BJ (cell line): ENCODE measurements at regions not wholly inside any gene's neighbourhood (a gene's known extent, or its start where the extent isn't known, plus 50 kb on each side); places are given as distances from the start of the nearest gene placed in this dataset.
A peak's percentile ranks its signal among the peaks of the same experiment; 100 is the strongest.

ENCODE experiments used
- CTCF ChIA-PET: fragments of 350-600 bp; formaldehyde crosslinking; extraction: SDS; loops from one replicate; lab custom pipeline; 2021; ENCODE audit warnings: antibody characterized with exemption, inconsistent platforms; lab: Yijun Ruan, JAX
- POLR2A ChIA-PET: fragments of 300-600 bp; sonication (Branson Sonifier 250); formaldehyde crosslinking; extraction: SDS; loops from one replicate; lab custom pipeline; 2021; ENCODE audit warnings: antibody characterized with exemption; lab: Charles Lee
- DNase-seq: peaks from one replicate; pipeline ENCODE4 v3.0.0-alpha.2; 2011; ENCODE audit warnings: low read depth
- H3K27me3 ChIP-seq: 2 replicates; pipeline ENCODE4 v1.6.0; 2011; ENCODE audit warnings: low read length; ENCODE audit not compliant: control insufficient read depth, insufficient read depth
- H3K36me3 ChIP-seq: 2 replicates; pipeline ENCODE4 v1.5.1; 2011; ENCODE audit warnings: low read length; ENCODE audit not compliant: control insufficient read depth, insufficient read depth
- H3K4me3 ChIP-seq: 2 replicates; pipeline ENCODE4 v1.5.1; 2011; ENCODE audit warnings: low read depth, mild to moderate bottlenecking, control low read depth, low read length
- TF ChIP-seq, protein P1 (sequence below): IDR thresholded peaks from 2 replicates; pipeline ENCODE4 v1.5.1; 2011; ENCODE audit warnings: low read depth, mild to moderate bottlenecking, control low read depth, inconsistent platforms, low read length, moderate library complexity; ENCODE audit not compliant: insufficient read depth

GRCh38 chr14:65320661-65321308 lies 91.7 kb upstream of the FUT8 start:
- Histone ChIP-seq H3K4me3 (no peak overlapping the region), H3K36me3 (no peaks in the 10 kb centered on the region), H3K27me3 (no peaks in the 10 kb centered on the region)
- ChIA-PET POLR2A (no interaction called here), CTCF (interaction anchor here (1.1 to 2.0 kb wide), 7 partner anchors 9 to 92 kb away, joined by 3 to 10 read pairs (median 4); partner anchors contain the start of gene FUT8)
- TF ChIP-seq, protein P1, sequence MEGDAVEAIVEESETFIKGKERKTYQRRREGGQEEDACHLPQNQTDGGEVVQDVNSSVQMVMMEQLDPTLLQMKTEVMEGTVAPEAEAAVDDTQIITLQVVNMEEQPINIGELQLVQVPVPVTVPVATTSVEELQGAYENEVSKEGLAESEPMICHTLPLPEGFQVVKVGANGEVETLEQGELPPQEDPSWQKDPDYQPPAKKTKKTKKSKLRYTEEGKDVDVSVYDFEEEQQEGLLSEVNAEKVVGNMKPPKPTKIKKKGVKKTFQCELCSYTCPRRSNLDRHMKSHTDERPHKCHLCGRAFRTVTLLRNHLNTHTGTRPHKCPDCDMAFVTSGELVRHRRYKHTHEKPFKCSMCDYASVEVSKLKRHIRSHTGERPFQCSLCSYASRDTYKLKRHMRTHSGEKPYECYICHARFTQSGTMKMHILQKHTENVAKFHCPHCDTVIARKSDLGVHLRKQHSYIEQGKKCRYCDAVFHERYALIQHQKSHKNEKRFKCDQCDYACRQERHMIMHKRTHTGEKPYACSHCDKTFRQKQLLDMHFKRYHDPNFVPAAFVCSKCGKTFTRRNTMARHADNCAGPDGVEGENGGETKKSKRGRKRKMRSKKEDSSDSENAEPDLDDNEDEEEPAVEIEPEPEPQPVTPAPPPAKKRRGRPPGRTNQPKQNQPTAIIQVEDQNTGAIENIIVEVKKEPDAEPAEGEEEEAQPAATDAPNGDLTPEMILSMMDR: no peak
- no peak for DNase-seq

GRCh38 chr14:65321370-65321875 lies 91.1 kb upstream of the FUT8 start:
- Histone ChIP-seq H3K36me3 (no peaks in the 10 kb centered on the region), H3K4me3 (no peak overlapping the region), H3K27me3 (no peaks in the 10 kb centered on the region)
- CTCF ChIA-PET: interaction anchor here (1.1 to 2.0 kb wide), 5 partner anchors 10 to 91 kb away, joined by 3 to 10 read pairs (median 4); partner anchors contain the start of gene FUT8
- TF ChIP-seq, protein P1: no peak
- DNase-seq: peak; percentile 49
- POLR2A ChIA-PET: interaction anchor here (0.6 kb wide), 1 partner anchor 11 kb away, joined by 4 read pairs; no protein-coding TSS in a partner anchor

DNA sequence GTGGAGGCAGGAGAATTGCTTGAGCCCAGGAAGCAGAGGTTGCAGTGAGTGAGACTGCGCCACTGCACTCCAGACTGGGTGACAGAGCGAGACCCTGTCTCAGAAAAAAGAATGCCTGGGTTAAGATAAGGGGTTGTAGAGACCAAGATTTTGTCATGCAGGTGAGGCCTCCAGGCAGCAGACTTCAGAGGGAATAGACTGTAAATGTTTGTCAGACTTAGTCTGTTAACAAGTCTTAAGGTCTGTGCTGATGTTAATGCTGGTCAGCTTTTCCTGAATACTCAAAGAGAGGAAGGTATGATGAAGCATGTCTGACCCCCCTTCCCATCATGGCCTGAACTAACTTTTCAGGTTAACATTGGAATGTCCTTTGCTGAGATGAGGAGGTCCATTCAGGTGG lies 83.0 kb upstream of the FUT8 start:
- TF ChIP-seq, protein P1: no peak
- POLR2A ChIA-PET: no interaction called here
- no peaks in the 10 kb centered on the region for H3K36me3 ChIP-seq
- DNase-seq: no peak
- CTCF ChIA-PET: no interaction called here
- no peak overlapping the region for H3K4me3 ChIP-seq
- no peaks in the 10 kb centered on the region for H3K27me3 ChIP-seq

GRCh38 chr14:65329911-65330310 lies 82.6 kb upstream of the FUT8 start:
- CTCF ChIA-PET: interaction anchor here (2.3 kb wide), 1 partner anchor 9 kb away, joined by 10 read pairs; no protein-coding TSS in a partner anchor

GRCh38 chr14:65330416-65330815 lies 82.1 kb upstream of the FUT8 start:
- Histone ChIP-seq H3K4me3 (no peak overlapping the region), H3K27me3 (no peaks in the 10 kb centered on the region), H3K36me3 (no peaks in the 10 kb centered on the region)
- TF ChIP-seq, protein P1: no peak
- ChIA-PET POLR2A (no interaction called here), CTCF (interaction anchor here (0.8 to 2.3 kb wide), 2 partner anchors 9 to 54 kb away, joined by 3 to 10 read pairs; no protein-coding TSS in a partner anchor)
- no peak for DNase-seq

More at GRCh38 chr14:65329911-65330310, 82.6 kb upstream of the FUT8 start:
- TF ChIP-seq, protein P1: no peak
- Histone ChIP-seq H3K36me3 (no peaks in the 10 kb centered on the region), H3K27me3 (no peaks in the 10 kb centered on the region), H3K4me3 (no peak overlapping the region)
- DNase-seq: no peak
- POLR2A ChIA-PET: no interaction called here
